Right cardiac atrium (tissue), 5 donors: ENCODE measurements at regions not wholly inside any gene's neighbourhood (a gene's known extent, or its start where the extent isn't known, plus 50 kb on each side); places are given as distances from the start of the nearest gene placed in this dataset.
"Not testable (repeated sequence)": the region's sequence is repeated elsewhere in the genome, so short reads cannot be mapped to it uniquely, and the experiment has no call there.

Experiments used
- ATAC-seq, 2 donors: fragments of 200-7000 bp; cut with Tn5 transposase; one replicate each; pipeline versions ENCODE4 v1.8.0 to v1.9.1; 2020; ENCODE audit warnings: moderate library complexity in 2 of 2, mild to moderate bottlenecking in 1 of 2
- DNase-seq, 3 donors: peaks; one replicate each; pipeline ENCODE4 v3.0.0-alpha.2; 2020
- H3K27ac ChIP-seq: one replicate; pipeline ENCODE4 v1.5.1; 2013; ENCODE audit warnings: mild to moderate bottlenecking, low read length, control low read depth, moderate library complexity
- H3K27me3 ChIP-seq: one replicate; pipeline ENCODE4 v1.6.1; 2013; ENCODE audit not compliant: control insufficient read depth, insufficient read depth
- H3K4me1 ChIP-seq: one replicate; pipeline ENCODE4 v1.6.1; 2013; ENCODE audit warnings: low read length; ENCODE audit not compliant: control insufficient read depth, insufficient read depth
- H3K4me3 ChIP-seq: one replicate; pipeline ENCODE4 v1.5.1; 2013; ENCODE audit warnings: low read length, control low read depth
- H3K9me3 ChIP-seq: one replicate; pipeline ENCODE4 v1.6.1; 2013; ENCODE audit warnings: low read length; ENCODE audit not compliant: control insufficient read depth
- WGBS: extraction: QIAGEN DNeasy Blood & Tissue Kit; methylation state at CpG from one replicate; pipeline ENCODE4 v1.1.7; 2013; 5-methylcytosine and 5-hydroxymethylcytosine counted together
- intact Hi-C, 4 donors: fragments of 100-400 bp; cut with DNase I; formaldehyde crosslinking; loops; one replicate each; pipeline versions ENCODE4 v1.11.0 to v1.14.0; 2022 to 2023
- donor health status: healthy with polysubstance abuse.
- donor health status: DM: no; HTN: yes; CAD: no.
- donor health status: DM: no; HTN: no; CAD: no.
- donor health status: DM: no; HTN: yes; CAD: no; lungs with severe emphysema.
- donor health status: DM: yes; HTN: yes; CAD: no.

DNA sequence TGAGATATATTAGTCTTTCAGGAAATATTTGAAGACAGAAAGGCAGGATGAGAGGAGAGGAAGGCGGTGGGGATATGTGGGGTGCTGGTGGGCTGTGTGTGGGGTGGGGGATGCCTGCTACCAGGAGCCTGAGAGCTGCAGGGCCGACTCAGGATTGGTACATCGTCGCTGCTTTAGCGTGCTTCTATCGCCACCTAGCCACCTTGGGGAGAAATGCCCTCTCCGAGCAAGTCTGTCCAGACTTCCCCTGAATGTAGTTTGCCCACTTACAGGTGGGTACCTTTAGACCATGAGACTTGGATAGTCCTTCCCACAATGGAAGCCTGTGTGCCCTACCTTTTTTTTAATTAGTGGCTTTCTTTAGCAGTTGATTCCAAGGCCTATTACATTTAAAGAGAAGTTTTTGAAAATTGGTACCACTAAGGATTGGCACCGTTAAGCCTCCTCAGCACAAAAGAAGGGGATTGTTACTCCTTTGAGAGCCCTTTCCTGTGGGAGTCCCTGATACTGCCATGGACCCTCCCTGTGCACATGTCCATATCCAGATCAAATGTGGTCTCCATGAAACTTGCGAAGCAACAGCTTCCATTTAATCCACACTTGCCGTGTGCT is 114.1 kb upstream of the NDUFV2 start:
- ATAC-seq (peak; percentile 84 to 85), DNase-seq (peak; percentile 35 to 75 (median 64))
- H3K4me3 ChIP-seq, result no peak overlapping the region
- no peaks in the 10 kb centered on the region for H3K27me3 ChIP-seq
- 30% methylated on average over 10 of the region's 10 CpGs for WGBS
- H3K27ac ChIP-seq, result no peak overlapping the region
- H3K4me1 ChIP-seq, result no peaks in the 10 kb centered on the region
- no peaks in the 10 kb centered on the region for H3K9me3 ChIP-seq
- intact Hi-C loops, result loop anchor here (2.0 to 10.0 kb wide), 6 partner anchors 291 to 504 kb away; no protein-coding TSS in a partner anchor

- intact Hi-C loops, result loop anchor here (2.0 to 10.0 kb wide), 6 partner anchors 292 to 504 kb away; no protein-coding TSS in a partner anchor
- Histone ChIP-seq H3K27me3 (no peaks in the 10 kb centered on the region), H3K9me3 (no peaks in the 10 kb centered on the region), H3K4me1 (no peaks in the 10 kb centered on the region), H3K27ac (no peak overlapping the region), H3K4me3 (no peak overlapping the region)
- 75% methylated on average over 5 of the region's 5 CpGs for WGBS
- ATAC-seq (no peak), DNase-seq (no peak)
These were observed 113.5 kb upstream of the NDUFV2 start for GRCh38 chr18:8989017-8989416.

- no peaks in the 10 kb centered on the region for H3K4me1 ChIP-seq
- no peak overlapping the region for H3K4me3 ChIP-seq
- H3K27me3 ChIP-seq, result no peaks in the 10 kb centered on the region
- no peaks in the 10 kb centered on the region for H3K9me3 ChIP-seq
- WGBS, result 85% methylated on average over 10 of the region's 10 CpGs
- intact Hi-C loops, result loop anchor here (2.0 to 10.0 kb wide), 6 partner anchors 293 to 505 kb away; no protein-coding TSS in a partner anchor
- no peak overlapping the region for H3K27ac ChIP-seq
- ATAC-seq (no peak), DNase-seq (no peak)
These were observed 112.6 kb upstream of the NDUFV2 start for GRCh38 chr18:8989855-8990254.

DNA sequence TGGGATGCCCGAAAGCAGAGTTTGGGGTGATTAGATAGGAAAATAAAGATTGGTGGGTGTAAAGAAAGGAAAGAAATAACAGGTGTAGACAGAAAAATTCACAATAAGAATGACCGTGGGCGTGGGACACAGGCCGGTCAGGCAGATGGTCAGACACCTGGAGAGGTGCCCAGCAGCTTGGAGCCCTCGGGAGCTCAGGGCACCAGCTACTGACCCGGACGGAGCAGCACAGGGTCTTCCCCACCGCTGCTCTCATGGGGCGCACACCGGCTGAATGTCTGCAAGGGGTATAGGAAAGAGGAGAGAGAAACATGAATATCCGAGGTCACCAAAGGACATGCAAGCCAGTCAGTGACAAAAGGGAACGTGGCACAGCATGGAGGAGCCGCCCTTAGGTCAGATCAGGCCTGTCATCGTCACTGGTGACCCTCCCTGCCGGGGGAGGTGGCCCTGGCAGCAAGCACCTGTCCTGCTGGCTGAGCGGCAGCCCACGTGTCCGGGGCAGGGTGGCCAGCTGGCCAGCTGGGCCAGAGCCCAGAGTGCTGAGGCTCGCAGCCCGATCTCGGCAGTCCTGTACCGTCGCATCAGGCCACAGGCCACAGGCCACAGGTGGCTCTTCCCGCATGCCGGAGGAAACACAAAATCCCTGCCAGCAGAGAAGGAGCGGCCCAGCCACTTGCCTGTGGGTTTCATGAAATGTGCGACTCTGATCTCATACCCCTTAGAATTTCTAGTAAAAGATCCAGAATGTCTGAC is 112.0 kb upstream of the NDUFV2 start:
- intact Hi-C loops, result no loop called here
- H3K9me3 ChIP-seq, result no peaks in the 10 kb centered on the region
- ATAC-seq, result peak; percentile 49 to 70
- WGBS, result 68% methylated on average over 27 of the region's 27 CpGs
- H3K4me3 ChIP-seq, result no peak overlapping the region
- H3K4me1 ChIP-seq, result no peaks in the 10 kb centered on the region
- H3K27me3 ChIP-seq, result no peaks in the 10 kb centered on the region
- peak; percentile 32 to 60 (median 51) for DNase-seq
- no peak overlapping the region for H3K27ac ChIP-seq

- intact Hi-C loops, result no loop called here
- H3K27ac ChIP-seq, result no peak overlapping the region
These were observed 111.3 kb upstream of the NDUFV2 start for GRCh38 chr18:8991155-8991554.

GRCh38 chr18:8992500-8992899 is 110.0 kb upstream of the NDUFV2 start:
- DNase-seq, H3K27me3 ChIP-seq, H3K9me3 ChIP-seq, intact Hi-C loops, ATAC-seq, H3K4me3 ChIP-seq, H3K27ac ChIP-seq, H3K4me1 ChIP-seq: not testable (repeated sequence)
- WGBS, result 96% methylated on average over 4 of the region's 4 CpGs

More at GRCh38 chr18:8991155-8991554, 111.3 kb upstream of the NDUFV2 start:
- no peaks in the 10 kb centered on the region for H3K27me3 ChIP-seq
- DNase-seq (no peak), ATAC-seq (no peak)
- no peaks in the 10 kb centered on the region for H3K4me1 ChIP-seq
- H3K9me3 ChIP-seq, result no peaks in the 10 kb centered on the region
- H3K4me3 ChIP-seq, result no peak overlapping the region
- WGBS, result 49% methylated on average over 2 of the region's 2 CpGs

GRCh38 chr18:8994603-8995002 is 107.9 kb upstream of the NDUFV2 start:
- H3K9me3 ChIP-seq, result no peaks in the 10 kb centered on the region
- H3K27me3 ChIP-seq, result no peaks in the 10 kb centered on the region
- DNase-seq (no peak), ATAC-seq (no peak)
- WGBS, result 57% methylated on average over 2 of the region's 2 CpGs
- H3K4me1 ChIP-seq, result no peaks in the 10 kb centered on the region
- intact Hi-C loops, result no loop called here
- H3K27ac ChIP-seq, result no peak overlapping the region
- H3K4me3 ChIP-seq, result no peak overlapping the region

DNA sequence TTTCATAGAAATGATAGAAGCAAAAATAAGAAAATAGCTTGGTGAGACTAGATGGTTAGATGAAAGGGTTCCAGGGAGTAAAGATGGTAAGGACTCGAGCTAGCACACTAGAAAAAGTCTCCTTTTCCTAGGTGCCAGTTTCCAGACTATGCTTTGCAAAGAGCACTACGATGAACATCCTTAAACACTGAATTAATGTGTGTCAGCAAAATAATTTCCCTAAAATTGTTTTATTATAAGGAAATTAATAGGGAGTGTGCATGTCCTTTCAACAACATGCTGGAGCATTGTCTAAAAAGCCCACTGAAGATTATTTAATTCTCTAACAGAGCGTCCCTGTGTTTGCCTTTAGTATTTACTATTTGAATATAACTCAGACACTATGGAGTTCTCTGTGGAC is 107.4 kb upstream of the NDUFV2 start:
- H3K4me1 ChIP-seq, result no peaks in the 10 kb centered on the region
- DNase-seq, result no peak
- H3K9me3 ChIP-seq, result no peaks in the 10 kb centered on the region
- 76% methylated on average over 3 of the region's 3 CpGs for WGBS
- intact Hi-C loops, result no loop called here
- no peak overlapping the region for H3K4me3 ChIP-seq
- no peaks in the 10 kb centered on the region for H3K27me3 ChIP-seq
- no peak overlapping the region for H3K27ac ChIP-seq
- ATAC-seq, result no peak

DNA sequence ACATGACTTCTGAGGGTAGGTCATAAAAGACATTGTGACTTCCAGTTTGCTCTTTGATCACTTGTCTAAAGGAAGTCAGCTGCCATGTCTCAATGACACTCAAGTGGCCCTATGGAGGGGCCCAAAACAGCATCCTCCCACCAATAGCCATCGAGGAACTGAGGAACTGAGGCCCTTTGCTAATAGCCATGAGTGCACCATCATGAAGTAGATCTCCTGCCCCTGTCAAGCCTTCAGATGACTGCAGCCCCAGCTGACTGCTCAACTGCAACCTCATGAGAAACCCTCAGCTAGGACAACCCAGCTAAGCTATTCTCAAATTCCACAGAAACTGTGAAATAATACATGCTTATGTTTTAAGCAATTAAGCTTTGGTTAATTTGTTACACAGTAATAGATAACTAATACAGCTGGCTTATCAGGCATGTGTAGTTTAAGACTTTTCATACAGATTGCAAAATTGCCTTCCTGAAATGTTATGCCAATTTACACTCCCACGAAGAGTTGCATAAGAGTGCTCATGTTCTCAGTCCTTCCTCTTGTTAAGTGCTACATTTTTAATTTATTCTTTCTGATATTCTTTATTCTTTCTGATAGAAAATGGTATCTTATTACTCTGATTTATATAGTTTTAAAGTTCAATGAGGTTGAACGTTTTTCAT is 105.6 kb upstream of the NDUFV2 start:
- Histone ChIP-seq H3K9me3 (no peaks in the 10 kb centered on the region), H3K4me3 (no peak overlapping the region), H3K27ac (no peak overlapping the region), H3K27me3 (no peaks in the 10 kb centered on the region), H3K4me1 (no peaks in the 10 kb centered on the region)
- DNase-seq (no peak), ATAC-seq (no peak)
- intact Hi-C loops, result no loop called here
- WGBS, result 76% methylated on average over 3 of the region's 3 CpGs

GRCh38 chr18:8997634-8998033 is 104.9 kb upstream of the NDUFV2 start:
- Histone ChIP-seq H3K4me1 (no peaks in the 10 kb centered on the region), H3K27ac (no peak overlapping the region), H3K27me3 (no peaks in the 10 kb centered on the region), H3K9me3 (no peaks in the 10 kb centered on the region), H3K4me3 (no peak overlapping the region)
- DNase-seq (no peak), ATAC-seq (no peak)
- intact Hi-C loops, result no loop called here
- 61% methylated on average over 5 of the region's 5 CpGs for WGBS
